ENCODE measurements at regions not wholly inside any gene's neighbourhood (a gene's known extent, or its start where the extent isn't known, plus 50 kb on each side); places are given as distances from the start of the nearest gene placed in this dataset.

DNA sequence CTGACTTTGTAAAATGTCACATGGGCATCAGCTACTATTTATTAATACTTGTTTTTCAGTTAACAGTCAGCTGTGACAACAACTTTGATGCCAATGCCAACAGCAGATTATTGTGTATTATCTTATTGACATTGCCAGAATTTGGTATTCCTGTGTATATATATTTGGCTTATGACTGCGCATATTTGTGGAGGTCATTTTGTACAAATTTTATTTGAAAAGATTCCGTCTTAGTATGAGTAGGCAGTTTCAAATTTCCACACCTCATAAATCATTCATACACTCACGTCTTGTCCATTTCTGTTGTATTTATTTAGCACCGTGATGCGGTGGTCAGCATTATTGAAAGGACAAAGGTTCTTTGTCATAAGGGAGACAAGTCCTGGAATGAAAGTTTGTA lies 558.2 kb upstream of the NDST4 start:
- TF ChIP-seq, protein P1, sequence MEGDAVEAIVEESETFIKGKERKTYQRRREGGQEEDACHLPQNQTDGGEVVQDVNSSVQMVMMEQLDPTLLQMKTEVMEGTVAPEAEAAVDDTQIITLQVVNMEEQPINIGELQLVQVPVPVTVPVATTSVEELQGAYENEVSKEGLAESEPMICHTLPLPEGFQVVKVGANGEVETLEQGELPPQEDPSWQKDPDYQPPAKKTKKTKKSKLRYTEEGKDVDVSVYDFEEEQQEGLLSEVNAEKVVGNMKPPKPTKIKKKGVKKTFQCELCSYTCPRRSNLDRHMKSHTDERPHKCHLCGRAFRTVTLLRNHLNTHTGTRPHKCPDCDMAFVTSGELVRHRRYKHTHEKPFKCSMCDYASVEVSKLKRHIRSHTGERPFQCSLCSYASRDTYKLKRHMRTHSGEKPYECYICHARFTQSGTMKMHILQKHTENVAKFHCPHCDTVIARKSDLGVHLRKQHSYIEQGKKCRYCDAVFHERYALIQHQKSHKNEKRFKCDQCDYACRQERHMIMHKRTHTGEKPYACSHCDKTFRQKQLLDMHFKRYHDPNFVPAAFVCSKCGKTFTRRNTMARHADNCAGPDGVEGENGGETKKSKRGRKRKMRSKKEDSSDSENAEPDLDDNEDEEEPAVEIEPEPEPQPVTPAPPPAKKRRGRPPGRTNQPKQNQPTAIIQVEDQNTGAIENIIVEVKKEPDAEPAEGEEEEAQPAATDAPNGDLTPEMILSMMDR (IDR thresholded peaks at IDR 0.05) = no peak
- no peak for TF ChIP-seq POLR2A (IDR thresholded peaks at IDR 0.05)
